ENCODE measurements at regions not wholly inside any gene's neighbourhood (a gene's known extent, or its start where the extent isn't known, plus 50 kb on each side); places are given as distances from the start of the nearest gene placed in this dataset.

GRCh38 chr7:18221377-18222293 lies 194.0 kb upstream of the PRPS1L1 start:
- no peak for DNase-seq (ENCODE audit: low read depth, low spot score)
- Histone ChIP-seq H3K4me3 (replicated peaks in 1 of 3; ENCODE audit: insufficient read depth in 1 of 3, low read depth in 1 of 3, low read length in 3 of 3) (no peak overlapping the region), H2AFZ (ENCODE audit: low read depth, low read length) (no peak overlapping the region), H3K9me3 (replicated peaks; ENCODE audit: control insufficient read depth, insufficient read depth, low read length) (no peaks in the 10 kb centered on the region), H3K4me2 (ENCODE audit: insufficient read depth, low read length) (no peak overlapping the region), H4K20me1 (replicated peaks; ENCODE audit: control insufficient read depth, extremely low read depth, insufficient read depth, low read length) (no peaks in the 10 kb centered on the region), H3K79me2 (ENCODE audit: control insufficient read depth, insufficient read depth, low read length) (no peaks in the 10 kb centered on the region), H3K9ac (replicated peaks; ENCODE audit: extremely low read depth, insufficient read depth, low read length) (no peak overlapping the region), H3K27me3 (ENCODE audit: control insufficient read depth in 2 of 2, insufficient read depth in 2 of 2, low read length in 2 of 2) (no peaks in the 10 kb centered on the region), H3K27ac (ENCODE audit: insufficient read depth, low read depth, low read length) (no peak overlapping the region), H3K9me1 (replicated peaks; ENCODE audit: control insufficient read depth, extremely low read depth, insufficient read depth, low read length) (no peaks in the 10 kb centered on the region), H3K36me3 (ENCODE audit: control insufficient read depth in 2 of 2, extremely low read depth in 1 of 2, insufficient read depth in 2 of 2, low read length in 2 of 2) (no peaks in the 10 kb centered on the region), H3K4me1 (ENCODE audit: control insufficient read depth, extremely low read depth, insufficient read depth, low read length) (no peaks in the 10 kb centered on the region)
- ChIA-PET CTCF (interaction anchor here (1.1 kb wide), 1 partner anchor 13 kb away, joined by 3 read pairs; no protein-coding TSS in a partner anchor), POLR2A (no interaction called here)
- FAIRE-seq: no peak
- BruUV-seq (replicated peaks): no TSS peak
- TF ChIP-seq EZH2 (IDR thresholded peaks at IDR 0.05; ENCODE audit: borderline replicate concordance, low read depth, low read length, severe bottlenecking): no peak
- TF ChIP-seq GATA2 (IDR thresholded peaks at IDR 0.05; ENCODE audit: insufficient read depth, insufficient read length, low read depth, low read length): no peak
- no peak for TF ChIP-seq POLR2AphosphoS5 (IDR thresholded peaks at IDR 0.05; ENCODE audit: insufficient read depth, low read depth, low read length)
- no peak for TF ChIP-seq FOS (IDR thresholded peaks at IDR 0.05; ENCODE audit: borderline replicate concordance, insufficient read depth, low read length)
- no peak for TF ChIP-seq POLR2A (IDR thresholded peaks at IDR 0.05; ENCODE audit: low read depth, low read length)
- no peak for TF ChIP-seq CTCF (IDR thresholded peaks at IDR 0.05; ENCODE audit: extremely low read depth in 1 of 2, insufficient read depth in 1 of 2, low read depth in 1 of 2, low read length in 2 of 2)
- no peak for TF ChIP-seq MYC (IDR thresholded peaks at IDR 0.05; ENCODE audit: low read depth, low read length)
- no peak for TF ChIP-seq MAX (IDR thresholded peaks at IDR 0.05; ENCODE audit: insufficient read depth, insufficient read length)
- TF ChIP-seq JUN (IDR thresholded peaks at IDR 0.05; ENCODE audit: borderline replicate concordance, insufficient read depth, insufficient read length, low read depth): no peak
- intact Hi-C loops (cut with micrococcal nuclease): no loop called here
- dilution Hi-C loops (cut with MboI; ENCODE audit: extremely low pct_ligation_motif_present, low sequenced_read_pairs): no loop called here

Measured in endothelial cell of umbilical vein (primary cell).